OCI-LY1 (cell line): ENCODE measurements at regions not wholly inside any gene's neighbourhood (a gene's known extent, or its start where the extent isn't known, plus 50 kb on each side); places are given as distances from the start of the nearest gene placed in this dataset.

Source experiments
- EZH2 ChIP-seq: fragments of 200-600 bp; sonication (generic), shearing (Covaris generic); IDR thresholded peaks from 2 replicates; pipeline ENCODE4 v1.8.0; 2017; ENCODE audit warnings: borderline replicate concordance, mixed run types, mild to moderate bottlenecking, antibody characterized with exemption, low read length, moderate library complexity, mixed read lengths
- TF ChIP-seq, protein P1 (sequence below): fragments of 200-600 bp; sonication (generic), shearing (Covaris generic); IDR thresholded peaks from 2 replicates; pipeline ENCODE4 v1.5.1; 2017; ENCODE audit warnings: mild to moderate bottlenecking, antibody characterized with exemption, low read length, moderate library complexity, mixed read lengths

- TF ChIP-seq, protein P1, sequence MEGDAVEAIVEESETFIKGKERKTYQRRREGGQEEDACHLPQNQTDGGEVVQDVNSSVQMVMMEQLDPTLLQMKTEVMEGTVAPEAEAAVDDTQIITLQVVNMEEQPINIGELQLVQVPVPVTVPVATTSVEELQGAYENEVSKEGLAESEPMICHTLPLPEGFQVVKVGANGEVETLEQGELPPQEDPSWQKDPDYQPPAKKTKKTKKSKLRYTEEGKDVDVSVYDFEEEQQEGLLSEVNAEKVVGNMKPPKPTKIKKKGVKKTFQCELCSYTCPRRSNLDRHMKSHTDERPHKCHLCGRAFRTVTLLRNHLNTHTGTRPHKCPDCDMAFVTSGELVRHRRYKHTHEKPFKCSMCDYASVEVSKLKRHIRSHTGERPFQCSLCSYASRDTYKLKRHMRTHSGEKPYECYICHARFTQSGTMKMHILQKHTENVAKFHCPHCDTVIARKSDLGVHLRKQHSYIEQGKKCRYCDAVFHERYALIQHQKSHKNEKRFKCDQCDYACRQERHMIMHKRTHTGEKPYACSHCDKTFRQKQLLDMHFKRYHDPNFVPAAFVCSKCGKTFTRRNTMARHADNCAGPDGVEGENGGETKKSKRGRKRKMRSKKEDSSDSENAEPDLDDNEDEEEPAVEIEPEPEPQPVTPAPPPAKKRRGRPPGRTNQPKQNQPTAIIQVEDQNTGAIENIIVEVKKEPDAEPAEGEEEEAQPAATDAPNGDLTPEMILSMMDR: no peak
- no peak for TF ChIP-seq EZH2
Measured at GRCh38 chr18:27276886-27277285, 91.8 kb upstream of the CHST9 start.
